ENCODE measurements at regions not wholly inside any gene's neighbourhood (a gene's known extent, or its start where the extent isn't known, plus 50 kb on each side); places are given as distances from the start of the nearest gene placed in this dataset.

- TF ChIP-seq POLR2A (IDR thresholded peaks at IDR 0.05; ENCODE audit: low read length) (no peak), GATA1 (IDR thresholded peaks at IDR 0.05; ENCODE audit: low read depth, low read length) (no peak)
These were observed 272.1 kb upstream of the CDH10 start for GRCh38 chr5:24916863-24917262.

Measured in erythroblast (primary cell).